ENCODE measurements at regions not wholly inside any gene's neighbourhood (a gene's known extent, or its start where the extent isn't known, plus 50 kb on each side); places are given as distances from the start of the nearest gene placed in this dataset.

DNA sequence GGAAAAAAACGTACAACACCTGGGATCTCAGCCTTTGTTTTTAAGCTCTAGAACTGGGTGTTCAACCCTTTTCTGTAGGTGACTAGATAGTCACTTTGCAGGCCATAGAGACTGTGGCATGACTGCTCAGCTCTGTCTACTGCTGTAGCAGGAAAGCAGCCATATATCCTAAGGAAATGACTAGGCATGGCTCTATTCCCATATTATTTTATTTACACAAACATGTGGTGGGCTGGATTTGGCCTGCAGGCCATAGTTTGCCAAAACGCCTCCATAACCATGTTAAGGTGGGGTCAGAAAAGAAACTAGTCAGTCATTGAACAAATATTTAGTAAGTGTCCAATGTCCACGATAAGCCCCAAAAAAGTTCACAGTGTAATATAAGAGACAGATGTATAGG is 452.5 kb downstream of the MCTP2 start:
- Histone ChIP-seq H3K4me3 (ENCODE audit: low read depth in 1 of 2, low read length in 2 of 2) (no peak overlapping the region), H3K4me2 (ENCODE audit: insufficient read depth, low read length) (no peak overlapping the region), H3K79me2 (ENCODE audit: insufficient read depth, low read length) (no peaks in the 10 kb centered on the region), H3K4me1 (ENCODE audit: insufficient read depth, low read length) (no peaks in the 10 kb centered on the region), H3K9ac (ENCODE audit: low read depth, low read length) (no peak overlapping the region), H3K9me3 (ENCODE audit: insufficient read depth, low read length, severe bottlenecking) (no peaks in the 10 kb centered on the region), H3K27me3 (ENCODE audit: insufficient read depth, low read length, poor library complexity) (peaks cover 8% of the 10 kb centered on the region), H4K20me1 (ENCODE audit: insufficient read depth, low read length) (no peaks in the 10 kb centered on the region), H2AFZ (ENCODE audit: low read depth, low read length) (no peak overlapping the region), H3K27ac (ENCODE audit: low read length) (no peak overlapping the region), H3K36me3 (ENCODE audit: insufficient read depth, low read length) (no peaks in the 10 kb centered on the region)
- TF ChIP-seq, protein P1, sequence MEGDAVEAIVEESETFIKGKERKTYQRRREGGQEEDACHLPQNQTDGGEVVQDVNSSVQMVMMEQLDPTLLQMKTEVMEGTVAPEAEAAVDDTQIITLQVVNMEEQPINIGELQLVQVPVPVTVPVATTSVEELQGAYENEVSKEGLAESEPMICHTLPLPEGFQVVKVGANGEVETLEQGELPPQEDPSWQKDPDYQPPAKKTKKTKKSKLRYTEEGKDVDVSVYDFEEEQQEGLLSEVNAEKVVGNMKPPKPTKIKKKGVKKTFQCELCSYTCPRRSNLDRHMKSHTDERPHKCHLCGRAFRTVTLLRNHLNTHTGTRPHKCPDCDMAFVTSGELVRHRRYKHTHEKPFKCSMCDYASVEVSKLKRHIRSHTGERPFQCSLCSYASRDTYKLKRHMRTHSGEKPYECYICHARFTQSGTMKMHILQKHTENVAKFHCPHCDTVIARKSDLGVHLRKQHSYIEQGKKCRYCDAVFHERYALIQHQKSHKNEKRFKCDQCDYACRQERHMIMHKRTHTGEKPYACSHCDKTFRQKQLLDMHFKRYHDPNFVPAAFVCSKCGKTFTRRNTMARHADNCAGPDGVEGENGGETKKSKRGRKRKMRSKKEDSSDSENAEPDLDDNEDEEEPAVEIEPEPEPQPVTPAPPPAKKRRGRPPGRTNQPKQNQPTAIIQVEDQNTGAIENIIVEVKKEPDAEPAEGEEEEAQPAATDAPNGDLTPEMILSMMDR (IDR thresholded peaks at IDR 0.05; ENCODE audit: borderline replicate concordance, extremely low read depth, low read length, poor library complexity, severe bottlenecking) = no peak
- TF ChIP-seq EZH2 (IDR thresholded peaks at IDR 0.05; ENCODE audit: borderline replicate concordance, low read depth, low read length, severe bottlenecking) = no peak
- no peak for ATAC-seq (ENCODE audit: insufficient read depth, low read depth)
- no peak for DNase-seq

DNA sequence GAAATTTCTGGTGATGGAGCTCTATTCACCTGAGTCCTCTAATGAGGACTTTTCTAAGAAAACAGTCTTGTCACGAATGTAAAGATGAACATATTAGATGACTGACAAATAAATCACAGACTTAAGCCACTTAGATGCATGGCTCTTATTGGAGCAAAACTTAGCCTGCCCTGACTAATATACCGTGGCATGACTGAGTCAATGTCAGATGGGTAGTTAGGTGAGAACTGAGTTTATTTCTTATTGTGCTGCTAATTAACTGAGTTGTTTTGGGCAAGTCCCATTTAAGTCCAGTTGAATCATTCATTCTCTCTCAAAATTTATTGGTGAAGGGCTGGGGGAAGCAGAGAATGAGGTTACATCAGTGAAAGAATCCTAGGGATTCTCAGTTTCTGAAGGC is 459.8 kb downstream of the MCTP2 start:
- Histone ChIP-seq H3K9me3 (ENCODE audit: insufficient read depth, low read length, severe bottlenecking) (no peaks in the 10 kb centered on the region), H3K27ac (ENCODE audit: low read length) (no peak overlapping the region), H3K79me2 (ENCODE audit: insufficient read depth, low read length) (no peaks in the 10 kb centered on the region), H3K4me2 (ENCODE audit: insufficient read depth, low read length) (no peak overlapping the region), H2AFZ (ENCODE audit: low read depth, low read length) (no peak overlapping the region), H3K36me3 (ENCODE audit: insufficient read depth, low read length) (no peaks in the 10 kb centered on the region), H4K20me1 (ENCODE audit: insufficient read depth, low read length) (no peaks in the 10 kb centered on the region), H3K9ac (ENCODE audit: low read depth, low read length) (no peak overlapping the region), H3K27me3 (ENCODE audit: insufficient read depth, low read length, poor library complexity) (peaks cover 6% of the 10 kb centered on the region), H3K4me3 (ENCODE audit: low read depth in 1 of 2, low read length in 2 of 2) (no peak overlapping the region), H3K4me1 (ENCODE audit: insufficient read depth, low read length) (no peaks in the 10 kb centered on the region)
- TF ChIP-seq, protein P1 (IDR thresholded peaks at IDR 0.05; ENCODE audit: borderline replicate concordance, extremely low read depth, low read length, poor library complexity, severe bottlenecking) = no peak
- TF ChIP-seq EZH2 (IDR thresholded peaks at IDR 0.05; ENCODE audit: borderline replicate concordance, low read depth, low read length, severe bottlenecking) = no peak
- DNase-seq (no peak), ATAC-seq (ENCODE audit: insufficient read depth, low read depth) (no peak)

DNA sequence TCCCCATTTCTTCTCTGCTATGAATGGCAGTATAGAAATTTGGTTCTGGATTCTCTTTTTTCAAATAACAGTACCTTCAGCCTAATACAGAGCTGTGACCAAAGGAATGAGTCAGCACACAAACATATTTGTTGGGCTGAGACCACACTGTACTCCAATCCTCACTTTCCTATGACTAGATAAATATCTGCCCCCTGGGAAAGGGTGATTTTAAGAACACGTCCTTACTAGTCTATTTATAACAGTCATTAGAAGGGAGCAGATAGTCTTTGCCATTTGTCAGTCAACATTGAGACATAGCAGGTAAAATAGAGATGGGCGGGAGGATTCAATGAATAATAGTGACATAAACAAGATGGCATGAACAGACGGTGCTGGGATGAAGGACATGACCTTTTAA is 461.3 kb downstream of the MCTP2 start:
- Histone ChIP-seq H4K20me1 (ENCODE audit: insufficient read depth, low read length) (no peaks in the 10 kb centered on the region), H3K79me2 (ENCODE audit: insufficient read depth, low read length) (no peaks in the 10 kb centered on the region), H3K4me2 (ENCODE audit: insufficient read depth, low read length) (no peak overlapping the region), H3K4me1 (ENCODE audit: insufficient read depth, low read length) (no peaks in the 10 kb centered on the region), H3K9me3 (ENCODE audit: insufficient read depth, low read length, severe bottlenecking) (no peaks in the 10 kb centered on the region), H3K4me3 (ENCODE audit: low read depth in 1 of 2, low read length in 2 of 2) (no peak overlapping the region), H3K27me3 (ENCODE audit: insufficient read depth, low read length, poor library complexity) (peaks cover 4% of the 10 kb centered on the region), H3K27ac (ENCODE audit: low read length) (no peak overlapping the region), H3K9ac (ENCODE audit: low read depth, low read length) (no peak overlapping the region), H3K36me3 (ENCODE audit: insufficient read depth, low read length) (no peaks in the 10 kb centered on the region), H2AFZ (ENCODE audit: low read depth, low read length) (no peak overlapping the region)
- no peak for ATAC-seq (ENCODE audit: insufficient read depth, low read depth)
- no peak for DNase-seq
- no peak for TF ChIP-seq EZH2 (IDR thresholded peaks at IDR 0.05; ENCODE audit: borderline replicate concordance, low read depth, low read length, severe bottlenecking)
- TF ChIP-seq, protein P1 (IDR thresholded peaks at IDR 0.05; ENCODE audit: borderline replicate concordance, extremely low read depth, low read length, poor library complexity, severe bottlenecking) = no peak

DNA sequence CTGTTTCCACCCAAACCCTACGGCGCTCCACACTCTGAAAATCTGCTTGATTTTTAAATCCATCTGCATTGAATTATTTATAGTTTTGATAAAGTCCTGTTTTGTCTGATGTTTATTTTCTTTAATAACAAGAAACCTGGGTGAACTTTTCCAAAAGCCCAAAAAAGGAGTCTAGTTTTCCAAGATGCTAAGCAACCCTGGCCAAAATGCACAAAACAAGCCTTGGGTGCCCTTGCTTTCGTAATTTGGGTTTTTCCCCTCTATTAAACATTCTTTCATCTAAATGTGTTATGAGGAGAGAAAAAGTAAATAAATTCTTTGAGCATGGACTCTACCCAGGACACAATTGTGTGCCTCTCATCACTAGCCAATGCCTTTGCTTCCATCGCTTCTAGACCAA is 468.9 kb downstream of the MCTP2 start:
- no peak overlapping the region for H2AFZ ChIP-seq (ENCODE audit: low read depth, low read length)
- TF ChIP-seq, protein P1 (IDR thresholded peaks at IDR 0.05; ENCODE audit: borderline replicate concordance, extremely low read depth, low read length, poor library complexity, severe bottlenecking) = no peak
- no peak overlapping the region for H3K4me3 ChIP-seq (ENCODE audit: low read depth in 1 of 2, low read length in 2 of 2)
- H3K27me3 ChIP-seq (ENCODE audit: insufficient read depth, low read length, poor library complexity) = peaks cover 8% of the 10 kb centered on the region
- H3K27ac ChIP-seq (ENCODE audit: low read length) = no peak overlapping the region
- H3K79me2 ChIP-seq (ENCODE audit: insufficient read depth, low read length) = no peaks in the 10 kb centered on the region
- H3K4me1 ChIP-seq (ENCODE audit: insufficient read depth, low read length) = no peaks in the 10 kb centered on the region
- ATAC-seq (ENCODE audit: insufficient read depth, low read depth) (no peak), DNase-seq (no peak)
- no peak overlapping the region for H3K9ac ChIP-seq (ENCODE audit: low read depth, low read length)
- no peaks in the 10 kb centered on the region for H3K9me3 ChIP-seq (ENCODE audit: insufficient read depth, low read length, severe bottlenecking)
- H3K4me2 ChIP-seq (ENCODE audit: insufficient read depth, low read length) = no peak overlapping the region
- H3K36me3 ChIP-seq (ENCODE audit: insufficient read depth, low read length) = no peaks in the 10 kb centered on the region
- H4K20me1 ChIP-seq (ENCODE audit: insufficient read depth, low read length) = no peaks in the 10 kb centered on the region
